Mesothelial cell of epicardium (in vitro differentiated cells): ENCODE measurements at regions not wholly inside any gene's neighbourhood (a gene's known extent, or its start where the extent isn't known, plus 50 kb on each side); places are given as distances from the start of the nearest gene placed in this dataset.

Experiments
- DNase-seq, 2 experiments: peaks; one replicate each; pipeline ENCODE4 v3.0.0; 2021; ENCODE audit warnings: low spot score in 2 of 2; ENCODE audit not compliant: unreplicated experiment in 2 of 2
- H3K27ac Mint-ChIP-seq: 2 replicates; pipeline ENCODE4 v1.8.0; 2021; ENCODE audit warnings: mixed read lengths
- H3K27me3 Mint-ChIP-seq: 2 replicates; pipeline ENCODE4 v1.8.0; 2021; ENCODE audit warnings: low read depth, mixed read lengths
- H3K36me3 Mint-ChIP-seq: 2 replicates; pipeline ENCODE4 v1.8.0; 2021; ENCODE audit warnings: mixed read lengths
- H3K4me1 Mint-ChIP-seq: 2 replicates; pipeline ENCODE4 v1.8.0; 2021; ENCODE audit warnings: mixed read lengths
- H3K4me3 Mint-ChIP-seq: 2 replicates; pipeline ENCODE4 v1.8.0; 2021; ENCODE audit warnings: mild to moderate bottlenecking, moderate library complexity, mixed read lengths
- H3K9me3 Mint-ChIP-seq: 2 replicates; pipeline ENCODE4 v1.8.0; 2021; ENCODE audit warnings: mixed read lengths
- CTCF ChIP-seq: fragments of 200-600 bp; sonication (generic); IDR thresholded peaks from one replicate; pipeline ENCODE4 v1.5.0; 2021; ENCODE audit warnings: antibody characterized with exemption; ENCODE audit not compliant: unreplicated experiment

GRCh38 chr5:57749396-57749795 lies 266.8 kb upstream of the ACTBL2 start:
- no peaks in the 10 kb centered on the region for H3K9me3 Mint-ChIP-seq
- H3K4me1 Mint-ChIP-seq = peaks cover 3% of the 10 kb centered on the region
- H3K36me3 Mint-ChIP-seq = no peaks in the 10 kb centered on the region
- H3K27me3 Mint-ChIP-seq = no peaks in the 10 kb centered on the region
- H3K4me3 Mint-ChIP-seq = no peak overlapping the region
- DNase-seq = no peak
- H3K27ac Mint-ChIP-seq = no peak overlapping the region
- TF ChIP-seq CTCF = no peak

- Mint-ChIP-seq H3K4me3 (no peak overlapping the region), H3K27ac (no peak overlapping the region), H3K4me1 (peaks cover 3% of the 10 kb centered on the region), H3K27me3 (no peaks in the 10 kb centered on the region), H3K9me3 (no peaks in the 10 kb centered on the region), H3K36me3 (no peaks in the 10 kb centered on the region)
- no peak for TF ChIP-seq CTCF
- no peak for DNase-seq
These were observed 263.4 kb upstream of the ACTBL2 start for GRCh38 chr5:57745700-57746651.

- H3K4me3 Mint-ChIP-seq = no peak overlapping the region
- DNase-seq = no peak
- H3K27me3 Mint-ChIP-seq = no peaks in the 10 kb centered on the region
- H3K27ac Mint-ChIP-seq = no peak overlapping the region
- no peaks in the 10 kb centered on the region for H3K36me3 Mint-ChIP-seq
- peaks cover 3% of the 10 kb centered on the region for H3K4me1 Mint-ChIP-seq
- no peak for TF ChIP-seq CTCF
- H3K9me3 Mint-ChIP-seq = no peaks in the 10 kb centered on the region
These were observed 262.4 kb upstream of the ACTBL2 start for GRCh38 chr5:57745029-57745428.

- no peaks in the 10 kb centered on the region for H3K27me3 Mint-ChIP-seq
- H3K4me3 Mint-ChIP-seq = no peak overlapping the region
- DNase-seq = no peak
- H3K4me1 Mint-ChIP-seq = peaks cover 14% of the 10 kb centered on the region
- no peak overlapping the region for H3K27ac Mint-ChIP-seq
- H3K9me3 Mint-ChIP-seq = no peaks in the 10 kb centered on the region
- TF ChIP-seq CTCF = no peak
- H3K36me3 Mint-ChIP-seq = no peaks in the 10 kb centered on the region
These were observed 258.7 kb upstream of the ACTBL2 start for GRCh38 chr5:57741336-57741735.

GRCh38 chr5:57738787-57739186 lies 256.2 kb upstream of the ACTBL2 start:
- DNase-seq = no peak
- H3K27ac Mint-ChIP-seq = no peak overlapping the region
- no peaks in the 10 kb centered on the region for H3K36me3 Mint-ChIP-seq
- peaks cover 35% of the 10 kb centered on the region for H3K4me1 Mint-ChIP-seq
- no peak overlapping the region for H3K4me3 Mint-ChIP-seq
- no peaks in the 10 kb centered on the region for H3K9me3 Mint-ChIP-seq
- no peaks in the 10 kb centered on the region for H3K27me3 Mint-ChIP-seq
- TF ChIP-seq CTCF = no peak
